HepG2 (cell line): ENCODE measurements at regions not wholly inside any gene's neighbourhood (a gene's known extent, or its start where the extent isn't known, plus 50 kb on each side); places are given as distances from the start of the nearest gene placed in this dataset.

Experiments used
- CTCF ChIP-seq: sonication (generic); formaldehyde crosslinking; IDR thresholded peaks from 2 replicates; pipeline ENCODE4 v1.5.0; 2020; ENCODE audit warnings: mild to moderate bottlenecking, missing genetic modification reagents, moderate library complexity
- IRF2 ChIP-seq: IDR thresholded peaks from 2 replicates; pipeline ENCODE4 v1.6.1; 2018; ENCODE audit warnings: missing genetic modification reagents, missing compliant biosample characterization
- JUND ChIP-seq: sonication (generic); formaldehyde crosslinking; IDR thresholded peaks from 2 replicates; pipeline ENCODE4 v1.8.0; 2022; ENCODE audit warnings: mild to moderate bottlenecking, missing genetic modification reagents
- ZBTB8A ChIP-seq: sonication (generic); formaldehyde crosslinking; IDR thresholded peaks from 2 replicates; pipeline ENCODE4 v1.4.0; 2020; ENCODE audit warnings: mild to moderate bottlenecking, low read depth, missing genetic modification reagents, borderline replicate concordance
- ZNF501 ChIP-seq: sonication (generic); formaldehyde crosslinking; IDR thresholded peaks from 2 replicates; pipeline ENCODE4 v1.5.1; 2020; ENCODE audit warnings: mild to moderate bottlenecking, moderate library complexity, missing genetic modification reagents

GRCh38 chr6:169341706-169342105 lies 88.1 kb upstream of the THBS2 start:
- TF ChIP-seq CTCF (no peak), ZNF501 (no peak), IRF2 (CRISPR knock-in tag) (no peak), JUND (CRISPR knock-in tag) (no peak), ZBTB8A (CRISPR knock-in tag) (no peak)
